Germinal center (tissue), 1 donor: ENCODE measurements at regions not wholly inside any gene's neighbourhood (a gene's known extent, or its start where the extent isn't known, plus 50 kb on each side); places are given as distances from the start of the nearest gene placed in this dataset.
A peak's percentile ranks its signal among the peaks of the same experiment; 100 is the strongest.
"Not testable (repeated sequence)": the region's sequence is repeated elsewhere in the genome, so short reads cannot be mapped to it uniquely, and the experiment has no call there.

Experiments
- DNase-seq: peaks from one replicate; pipeline ENCODE4 v3.0.0; 2012; ENCODE audit warnings: mixed read lengths, low spot score

DNA sequence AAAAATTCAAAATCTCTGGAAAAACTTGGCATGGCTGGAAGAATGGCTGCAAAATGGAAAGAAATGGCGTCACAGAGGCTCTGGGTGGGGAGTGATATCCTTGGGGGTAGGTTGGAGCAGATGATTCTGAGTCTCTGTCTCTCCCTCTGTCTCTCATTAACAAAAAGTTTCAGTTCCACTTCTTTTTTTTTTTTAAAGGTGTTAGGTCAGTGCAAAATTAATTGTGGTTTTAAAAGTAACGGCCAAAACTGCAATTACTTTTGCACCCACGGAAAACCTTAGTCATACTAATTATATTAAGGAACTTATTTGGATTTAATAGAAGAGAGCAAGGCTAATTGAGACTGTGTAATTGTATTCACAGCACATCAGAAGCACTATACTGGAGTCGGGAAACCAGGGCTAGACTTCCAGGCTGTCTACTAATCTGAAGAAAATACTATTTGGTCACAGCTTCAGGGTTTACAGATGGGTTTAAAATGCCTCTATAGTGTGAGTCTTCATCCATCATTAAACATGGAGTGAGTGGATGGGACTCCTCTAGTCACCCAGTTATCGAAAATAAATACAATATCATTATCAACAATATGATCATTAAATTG is 289.1 kb upstream of the PLD5 start:
- no peak for DNase-seq

GRCh38 chr1:242811092-242811840 is 286.8 kb upstream of the PLD5 start:
- DNase-seq, result no peak

GRCh38 chr1:242806324-242806723 is 281.8 kb upstream of the PLD5 start:
- DNase-seq, result no peak

DNA sequence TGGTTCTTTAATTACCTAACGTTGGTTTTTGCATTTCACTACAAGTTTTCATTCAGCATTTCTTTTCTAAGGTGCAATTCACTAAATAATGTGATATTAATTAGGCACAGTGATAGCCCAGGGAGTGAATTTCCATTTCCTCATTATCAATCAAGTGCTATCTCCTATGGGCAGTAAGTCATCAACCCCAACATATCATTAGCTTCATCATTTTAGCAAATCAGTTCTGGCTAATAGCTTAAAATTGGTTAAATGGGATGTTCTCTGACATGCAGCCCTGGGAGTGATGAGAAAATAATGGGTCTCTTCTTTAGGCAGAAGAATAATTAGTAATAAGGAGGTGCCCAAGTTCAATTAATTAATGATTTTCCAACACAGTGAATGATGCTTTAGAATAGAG is 280.9 kb upstream of the PLD5 start:
- not testable (repeated sequence) for DNase-seq

DNA sequence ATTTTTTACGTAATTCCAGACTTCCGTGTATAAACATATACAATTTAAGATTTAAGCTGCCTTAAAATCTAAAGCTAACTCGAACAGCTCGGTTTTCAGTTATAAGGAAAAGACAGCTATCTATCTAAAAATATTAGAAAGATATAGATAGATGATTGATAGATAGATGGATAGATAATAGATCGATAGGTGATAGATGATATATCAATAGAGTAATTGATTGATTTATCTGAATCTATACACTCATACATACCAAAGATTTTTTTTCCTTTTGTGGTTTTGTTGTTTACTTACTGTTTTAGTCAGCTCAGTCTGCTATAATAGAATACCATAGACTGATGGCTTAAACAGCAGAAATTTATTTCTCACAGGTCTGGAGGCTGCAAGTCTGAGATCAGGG is 278.5 kb upstream of the PLD5 start:
- DNase-seq, result no peak

GRCh38 chr1:242800521-242800920 is 276.0 kb upstream of the PLD5 start:
- DNase-seq, result no peak

DNA sequence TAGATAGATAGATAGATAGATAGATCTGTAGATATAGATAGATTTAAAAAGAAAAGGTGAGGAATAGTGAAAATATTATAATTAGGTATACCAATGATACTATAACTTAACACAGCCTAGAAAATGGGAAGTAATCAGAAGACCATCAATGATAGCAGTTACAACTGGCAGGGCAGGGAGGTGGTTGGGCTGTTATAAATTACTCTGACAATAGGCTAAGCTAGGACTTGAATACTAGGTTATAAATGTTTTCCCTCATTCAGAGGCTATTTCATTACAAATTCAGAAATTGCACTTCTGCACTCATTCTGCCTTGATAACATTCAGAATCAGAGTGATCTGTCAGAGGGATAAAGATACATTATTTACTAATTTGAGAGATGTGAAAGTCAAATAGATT is 273.4 kb upstream of the PLD5 start:
- DNase-seq, result no peak

DNA sequence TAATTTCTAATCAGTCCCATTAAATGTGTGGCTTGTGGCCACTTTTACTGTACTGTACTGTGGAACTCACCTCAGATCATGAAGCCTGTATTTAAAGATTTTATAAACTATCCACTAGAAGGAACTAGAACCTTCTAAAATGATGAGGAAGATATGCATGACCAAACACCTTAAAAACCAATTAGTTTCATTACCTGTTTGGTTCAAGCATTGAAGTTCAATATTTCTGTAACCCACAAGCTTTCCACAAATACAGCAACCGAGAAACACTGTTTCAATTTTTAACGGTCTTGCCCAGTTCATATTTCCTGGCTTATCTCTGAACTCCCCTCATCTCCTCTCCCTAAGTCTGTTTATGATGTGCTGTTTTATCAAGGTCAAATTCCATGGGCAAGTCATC is 264.3 kb upstream of the PLD5 start:
- DNase-seq, result no peak

- no peak for DNase-seq
Observed at GRCh38 chr1:242787968-242788367, 263.5 kb upstream of the PLD5 start.

DNA sequence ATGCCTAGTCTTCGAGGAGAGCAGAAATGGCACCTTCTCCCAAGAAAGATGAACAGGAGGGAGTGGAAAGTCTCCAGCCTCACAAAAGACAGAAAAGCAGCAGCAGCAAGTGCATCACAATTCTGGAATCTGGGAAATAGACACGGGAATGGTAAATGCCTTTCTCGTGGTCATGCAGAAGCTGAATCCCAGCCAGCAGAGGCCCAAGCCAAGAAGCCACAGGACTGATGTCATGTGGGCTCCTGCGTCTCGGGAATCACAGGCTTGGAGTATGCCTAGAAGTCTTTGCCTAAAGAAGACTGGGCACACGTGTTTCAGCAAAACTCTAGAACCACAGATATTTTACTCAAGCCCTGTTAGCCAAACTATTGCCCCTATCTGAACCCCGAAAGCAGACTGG is 260.3 kb upstream of the PLD5 start:
- no peak for DNase-seq

DNA sequence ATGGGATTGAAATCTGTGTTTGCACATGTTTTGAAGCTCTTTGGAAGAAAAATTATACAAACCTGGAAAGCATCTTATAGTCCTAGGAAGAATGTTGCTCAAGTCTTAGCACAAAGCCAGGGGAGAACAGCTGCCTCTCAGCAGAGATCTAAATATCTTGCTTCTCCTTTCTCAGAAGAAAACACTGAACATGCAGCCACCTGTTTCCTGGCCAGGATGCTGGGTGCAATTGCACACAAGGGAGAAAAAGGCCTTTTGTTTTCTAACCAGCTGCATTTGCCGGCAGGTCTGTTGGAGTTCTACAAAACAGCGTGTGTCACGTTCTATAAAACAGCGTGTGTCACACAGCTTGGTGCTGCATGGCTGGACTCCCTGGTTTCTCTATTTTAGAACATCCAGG is 259.6 kb upstream of the PLD5 start:
- DNase-seq, result peak; percentile 8

GRCh38 chr1:242774256-242774655 is 249.8 kb upstream of the PLD5 start:
- no peak for DNase-seq

GRCh38 chr1:242770366-242770765 is 245.9 kb upstream of the PLD5 start:
- DNase-seq, result no peak

GRCh38 chr1:242764161-242764560 is 239.7 kb upstream of the PLD5 start:
- DNase-seq, result no peak

- DNase-seq, result no peak
Observed at GRCh38 chr1:242761556-242761955, 237.1 kb upstream of the PLD5 start.

GRCh38 chr1:242754926-242755325 is 230.4 kb upstream of the PLD5 start:
- DNase-seq, result no peak

- DNase-seq, result no peak
Observed at GRCh38 chr1:242754125-242754524, 229.6 kb upstream of the PLD5 start.

DNA sequence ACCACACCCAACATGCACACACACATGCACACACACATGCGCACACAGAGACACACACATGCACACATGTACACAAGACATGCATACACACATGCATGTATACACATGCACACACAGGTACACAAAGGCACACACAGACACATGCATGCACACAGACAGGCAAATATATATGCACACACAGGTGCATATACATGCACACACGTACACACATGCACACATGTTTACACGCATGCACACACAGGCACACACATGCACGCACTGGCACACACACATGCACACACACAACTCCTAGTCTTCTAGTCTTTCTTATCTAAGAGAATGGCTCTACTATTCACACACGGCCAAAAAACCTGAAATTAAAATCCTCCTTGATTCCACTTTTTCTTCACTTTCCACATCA is 222.7 kb upstream of the PLD5 start:
- no peak for DNase-seq

DNA sequence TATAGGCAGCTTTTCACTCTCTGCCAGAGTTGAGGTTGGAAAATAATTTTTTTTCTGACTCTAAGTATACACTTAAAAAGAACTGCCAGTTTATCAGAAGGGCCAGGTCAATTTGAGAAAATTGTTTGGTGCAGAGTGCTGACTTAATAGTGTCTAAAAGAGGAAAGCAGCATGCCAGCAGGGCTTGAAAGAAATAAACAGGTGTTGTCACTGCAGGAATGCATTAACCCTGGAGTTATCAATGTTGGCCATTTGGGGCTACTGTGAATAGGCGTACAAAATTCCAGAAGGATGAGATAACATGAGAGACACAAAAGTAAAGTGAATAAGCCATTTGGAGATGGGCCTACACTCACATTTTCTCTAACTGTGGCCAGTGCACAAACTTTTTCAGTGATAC is 220.6 kb upstream of the PLD5 start:
- DNase-seq, result no peak

GRCh38 chr1:242743983-242744780 is 219.7 kb upstream of the PLD5 start:
- DNase-seq, result no peak

DNA sequence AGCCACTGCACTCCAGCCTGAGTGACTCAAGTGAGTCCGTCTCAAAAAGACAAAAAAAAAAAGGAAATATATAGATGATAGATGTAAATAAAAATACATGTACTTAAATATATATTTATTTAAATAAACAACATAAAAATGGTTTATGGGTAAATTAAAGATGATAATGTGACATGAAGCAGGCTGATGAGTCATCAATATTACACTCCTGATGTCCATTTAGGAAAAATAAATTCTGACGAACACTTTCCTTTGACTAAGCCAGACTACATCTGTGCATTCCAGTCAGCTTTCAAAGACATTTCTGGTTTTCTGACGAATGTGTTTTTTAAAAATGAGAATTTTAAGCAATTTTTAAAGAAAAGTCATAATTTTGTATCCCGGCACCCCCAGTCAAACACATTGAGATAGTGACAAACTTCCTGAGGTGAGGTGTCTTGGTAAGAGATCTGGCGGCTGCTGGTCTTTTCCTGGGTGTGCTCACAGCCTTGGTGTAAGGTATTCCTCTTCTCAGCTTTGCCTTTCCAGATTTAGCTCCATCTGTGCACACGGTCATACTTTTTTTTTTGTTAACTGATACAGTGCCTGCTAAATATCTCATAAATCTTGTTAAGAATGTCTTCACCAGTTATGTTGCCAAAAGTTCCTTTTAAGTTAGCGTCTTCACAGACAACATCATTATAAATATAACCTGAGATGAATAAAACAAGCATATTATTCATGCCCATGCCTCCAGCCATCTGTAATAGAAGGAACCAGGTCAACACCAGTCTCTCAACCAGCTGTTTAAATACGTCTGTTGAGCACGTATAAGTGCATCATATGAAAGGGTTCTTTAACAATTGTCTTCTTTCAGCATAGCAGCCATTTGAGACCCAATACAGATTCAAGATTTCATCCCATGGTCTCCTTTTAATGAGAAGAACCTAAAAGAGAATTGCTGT is 214.5 kb upstream of the PLD5 start:
- DNase-seq, result no peak

DNA sequence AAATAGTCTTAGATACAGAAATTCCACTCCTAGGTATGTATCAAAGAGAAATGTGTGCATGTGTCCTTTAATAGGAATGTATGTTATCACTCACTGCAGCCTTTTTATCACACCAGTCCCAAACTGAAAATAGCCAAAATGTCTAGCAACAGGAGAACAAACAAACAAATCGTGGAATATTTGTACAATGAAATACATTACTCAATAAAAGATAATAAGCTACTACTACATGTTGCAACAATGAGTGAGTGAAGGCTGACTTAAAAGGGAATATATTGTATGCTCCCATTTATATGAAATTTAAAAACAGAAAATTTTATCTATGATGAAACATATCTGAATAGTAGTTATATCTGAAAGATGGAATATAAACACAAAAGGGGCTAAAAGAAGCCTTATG is 212.1 kb upstream of the PLD5 start:
- DNase-seq, result no peak
